ENCODE measurements at regions not wholly inside any gene's neighbourhood (a gene's known extent, or its start where the extent isn't known, plus 50 kb on each side); places are given as distances from the start of the nearest gene placed in this dataset.

DNA sequence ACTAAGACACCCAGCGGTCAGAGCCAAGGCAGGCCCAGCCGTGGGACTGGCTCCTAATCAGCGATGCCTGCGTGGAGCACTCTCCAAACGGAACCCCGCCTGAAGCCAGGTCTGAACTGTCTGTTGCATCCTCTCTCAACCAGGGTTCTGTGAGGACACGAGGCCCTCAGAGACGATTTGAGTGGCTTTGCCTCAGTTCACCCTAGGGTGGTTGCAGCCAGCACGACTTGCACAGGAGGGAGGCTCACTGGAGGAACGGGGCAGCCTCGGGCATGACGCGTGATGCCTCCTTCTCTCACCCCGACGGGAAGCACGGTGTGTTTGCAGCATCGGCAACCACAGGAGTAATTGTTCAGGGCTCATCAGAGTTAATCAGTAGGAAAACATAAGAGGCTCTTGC, 336.4 kb downstream of the EIPR1 start:
- no peaks in the 10 kb centered on the region for H3K36me3 Mint-ChIP-seq (ENCODE audit: insufficient read depth, unreplicated experiment)
- CTCF ChIA-PET, result no interaction called here
- H3K4me3 Mint-ChIP-seq (ENCODE audit: unreplicated experiment), result no peak overlapping the region
- no TSS peak for BruUV-seq (replicated peaks)
- TF ChIP-seq, protein P1, sequence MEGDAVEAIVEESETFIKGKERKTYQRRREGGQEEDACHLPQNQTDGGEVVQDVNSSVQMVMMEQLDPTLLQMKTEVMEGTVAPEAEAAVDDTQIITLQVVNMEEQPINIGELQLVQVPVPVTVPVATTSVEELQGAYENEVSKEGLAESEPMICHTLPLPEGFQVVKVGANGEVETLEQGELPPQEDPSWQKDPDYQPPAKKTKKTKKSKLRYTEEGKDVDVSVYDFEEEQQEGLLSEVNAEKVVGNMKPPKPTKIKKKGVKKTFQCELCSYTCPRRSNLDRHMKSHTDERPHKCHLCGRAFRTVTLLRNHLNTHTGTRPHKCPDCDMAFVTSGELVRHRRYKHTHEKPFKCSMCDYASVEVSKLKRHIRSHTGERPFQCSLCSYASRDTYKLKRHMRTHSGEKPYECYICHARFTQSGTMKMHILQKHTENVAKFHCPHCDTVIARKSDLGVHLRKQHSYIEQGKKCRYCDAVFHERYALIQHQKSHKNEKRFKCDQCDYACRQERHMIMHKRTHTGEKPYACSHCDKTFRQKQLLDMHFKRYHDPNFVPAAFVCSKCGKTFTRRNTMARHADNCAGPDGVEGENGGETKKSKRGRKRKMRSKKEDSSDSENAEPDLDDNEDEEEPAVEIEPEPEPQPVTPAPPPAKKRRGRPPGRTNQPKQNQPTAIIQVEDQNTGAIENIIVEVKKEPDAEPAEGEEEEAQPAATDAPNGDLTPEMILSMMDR (IDR thresholded peaks at IDR 0.05; ENCODE audit: insufficient read depth in 1 of 2, low read depth in 1 of 2, low read length in 1 of 2, severe bottlenecking in 1 of 2, unreplicated experiment in 1 of 2), result no peak
- no peak overlapping the region for H3K4me3 ChIP-seq (ENCODE audit: low read depth, low read length)
- no peaks in the 10 kb centered on the region for H3K36me3 ChIP-seq (ENCODE audit: control insufficient read depth, insufficient read depth, low read length)
- peaks cover 7% of the 10 kb centered on the region for H3K9me3 Mint-ChIP-seq (ENCODE audit: unreplicated experiment)
- H3K27ac Mint-ChIP-seq (ENCODE audit: unreplicated experiment), result no peak overlapping the region
- DNase-seq, result no peak
- peaks cover 4% of the 10 kb centered on the region for H3K27me3 Mint-ChIP-seq (ENCODE audit: insufficient read depth, unreplicated experiment)
- H3K4me1 ChIP-seq, result no peaks in the 10 kb centered on the region
- POLR2A ChIA-PET, result no interaction called here
- H3K4me1 Mint-ChIP-seq (ENCODE audit: low read depth, unreplicated experiment), result no peaks in the 10 kb centered on the region
- H3K9me3 ChIP-seq, result no peaks in the 10 kb centered on the region
- no peaks in the 10 kb centered on the region for H3K27me3 ChIP-seq (replicated peaks; ENCODE audit: control insufficient read depth, insufficient read depth, low read length)
- intact Hi-C loops (cut with micrococcal nuclease; ENCODE audit: unreplicated experiment), result no loop called here

DNA sequence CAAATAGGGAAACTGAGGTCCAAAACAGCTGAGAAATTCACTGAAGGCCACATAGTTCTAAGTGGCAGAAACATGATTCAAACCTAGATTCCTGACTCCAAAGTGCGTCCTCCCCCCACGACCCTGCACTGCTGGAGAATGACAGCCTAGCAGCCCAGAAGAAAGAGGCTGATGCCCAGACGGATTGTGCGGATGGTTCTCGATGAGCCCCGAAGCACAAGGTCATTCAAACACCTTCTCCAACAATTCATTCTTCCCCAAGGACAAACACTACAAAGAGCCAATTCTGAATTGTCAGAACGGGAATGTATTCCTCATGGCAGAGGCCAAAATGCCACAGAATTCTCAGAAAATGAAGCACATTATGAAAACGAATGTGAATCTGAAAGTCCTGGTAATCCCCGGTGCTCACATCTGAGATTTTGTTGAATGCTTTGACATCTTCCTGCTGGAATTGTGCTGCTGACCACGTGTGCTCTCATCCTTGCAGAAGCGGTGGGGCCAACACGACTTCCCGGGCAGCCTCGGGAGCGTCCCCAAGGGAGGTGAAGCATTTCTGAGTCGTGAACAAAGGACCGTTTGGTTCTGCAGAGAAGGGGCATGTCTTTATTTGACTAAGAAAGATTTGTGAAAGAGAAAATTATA, 337.0 kb downstream of the EIPR1 start:
- Histone ChIP-seq H3K9me3 (no peaks in the 10 kb centered on the region), H3K27me3 (replicated peaks; ENCODE audit: control insufficient read depth, insufficient read depth, low read length) (no peaks in the 10 kb centered on the region), H3K4me3 (ENCODE audit: low read depth, low read length) (no peak overlapping the region), H3K4me1 (no peaks in the 10 kb centered on the region), H3K36me3 (ENCODE audit: control insufficient read depth, insufficient read depth, low read length) (no peaks in the 10 kb centered on the region)
- no peak overlapping the region for H3K27ac Mint-ChIP-seq (ENCODE audit: unreplicated experiment)
- CTCF ChIA-PET, result no interaction called here
- TF ChIP-seq, protein P1 (IDR thresholded peaks at IDR 0.05; ENCODE audit: insufficient read depth in 1 of 2, low read depth in 1 of 2, low read length in 1 of 2, severe bottlenecking in 1 of 2, unreplicated experiment in 1 of 2), result no peak
- no TSS peak for BruUV-seq (replicated peaks)
- peaks cover 4% of the 10 kb centered on the region for H3K27me3 Mint-ChIP-seq (ENCODE audit: insufficient read depth, unreplicated experiment)
- H3K9me3 Mint-ChIP-seq (ENCODE audit: unreplicated experiment), result peaks cover 7% of the 10 kb centered on the region
- POLR2A ChIA-PET, result no interaction called here
- no peak for DNase-seq
- intact Hi-C loops (cut with micrococcal nuclease; ENCODE audit: unreplicated experiment), result no loop called here
- H3K36me3 Mint-ChIP-seq (ENCODE audit: insufficient read depth, unreplicated experiment), result no peaks in the 10 kb centered on the region
- no peak overlapping the region for H3K4me3 Mint-ChIP-seq (ENCODE audit: unreplicated experiment)
- H3K4me1 Mint-ChIP-seq (ENCODE audit: low read depth, unreplicated experiment), result no peaks in the 10 kb centered on the region

- Mint-ChIP-seq H3K4me3 (ENCODE audit: unreplicated experiment) (no peak overlapping the region), H3K27me3 (ENCODE audit: insufficient read depth, unreplicated experiment) (peaks cover 5% of the 10 kb centered on the region), H3K4me1 (ENCODE audit: low read depth, unreplicated experiment) (no peaks in the 10 kb centered on the region), H3K9me3 (ENCODE audit: unreplicated experiment) (peaks cover 7% of the 10 kb centered on the region), H3K36me3 (ENCODE audit: insufficient read depth, unreplicated experiment) (no peaks in the 10 kb centered on the region), H3K27ac (ENCODE audit: unreplicated experiment) (no peak overlapping the region)
- Histone ChIP-seq H3K4me3 (ENCODE audit: low read depth, low read length) (no peak overlapping the region), H3K4me1 (no peaks in the 10 kb centered on the region), H3K9me3 (no peaks in the 10 kb centered on the region), H3K36me3 (ENCODE audit: control insufficient read depth, insufficient read depth, low read length) (no peaks in the 10 kb centered on the region), H3K27me3 (replicated peaks; ENCODE audit: control insufficient read depth, insufficient read depth, low read length) (no peaks in the 10 kb centered on the region)
- BruUV-seq (replicated peaks), result no TSS peak
- CTCF ChIA-PET, result no interaction called here
- intact Hi-C loops (cut with micrococcal nuclease; ENCODE audit: unreplicated experiment), result no loop called here
- no peak for DNase-seq
- TF ChIP-seq, protein P1 (IDR thresholded peaks at IDR 0.05; ENCODE audit: insufficient read depth in 1 of 2, low read depth in 1 of 2, low read length in 1 of 2, severe bottlenecking in 1 of 2, unreplicated experiment in 1 of 2), result no peak
- POLR2A ChIA-PET, result no interaction called here
Measured at GRCh38 chr2:3040066-3040428, 337.6 kb downstream of the EIPR1 start.

Measured in Caco-2 (cell line).